Activated T-cell treated with anti-CD3 and anti-CD28 coated beads, Interleukin-2, amount 50 U/mL, for 24 hours (primary cell): ENCODE measurements at regions not wholly inside any gene's neighbourhood (a gene's known extent, or its start where the extent isn't known, plus 50 kb on each side); places are given as distances from the start of the nearest gene placed in this dataset.

Source experiments
- DNase-seq: peaks from one replicate; pipeline ENCODE4 v3.0.0-alpha.2; 2020
- H3K27ac Mint-ChIP-seq: 2 replicates; pipeline ENCODE4 v1.8.0; 2020; ENCODE audit warnings: mild to moderate bottlenecking, mixed read lengths
- H3K27me3 Mint-ChIP-seq: 2 replicates; pipeline ENCODE4 v1.8.0; 2020; ENCODE audit warnings: mixed read lengths
- H3K36me3 Mint-ChIP-seq: 2 replicates; pipeline ENCODE4 v1.8.0; 2020; ENCODE audit warnings: low read depth, mixed read lengths
- H3K4me1 Mint-ChIP-seq: 2 replicates; pipeline ENCODE4 v1.8.0; 2020; ENCODE audit warnings: low read depth, mixed read lengths
- H3K4me3 Mint-ChIP-seq: 2 replicates; pipeline ENCODE4 v1.8.0; 2020; ENCODE audit warnings: mild to moderate bottlenecking, moderate library complexity, mixed read lengths
- H3K9me3 Mint-ChIP-seq: 2 replicates; pipeline ENCODE4 v1.8.0; 2020; ENCODE audit warnings: mixed read lengths

GRCh38 chr16:74094962-74095361, 201.7 kb upstream of the PSMD7 start:
- H3K4me3 Mint-ChIP-seq, result no peak overlapping the region
- H3K36me3 Mint-ChIP-seq, result no peaks in the 10 kb centered on the region
- no peak overlapping the region for H3K27ac Mint-ChIP-seq
- no peaks in the 10 kb centered on the region for H3K9me3 Mint-ChIP-seq
- no peak for DNase-seq
- no peaks in the 10 kb centered on the region for H3K27me3 Mint-ChIP-seq
- no peaks in the 10 kb centered on the region for H3K4me1 Mint-ChIP-seq

DNA sequence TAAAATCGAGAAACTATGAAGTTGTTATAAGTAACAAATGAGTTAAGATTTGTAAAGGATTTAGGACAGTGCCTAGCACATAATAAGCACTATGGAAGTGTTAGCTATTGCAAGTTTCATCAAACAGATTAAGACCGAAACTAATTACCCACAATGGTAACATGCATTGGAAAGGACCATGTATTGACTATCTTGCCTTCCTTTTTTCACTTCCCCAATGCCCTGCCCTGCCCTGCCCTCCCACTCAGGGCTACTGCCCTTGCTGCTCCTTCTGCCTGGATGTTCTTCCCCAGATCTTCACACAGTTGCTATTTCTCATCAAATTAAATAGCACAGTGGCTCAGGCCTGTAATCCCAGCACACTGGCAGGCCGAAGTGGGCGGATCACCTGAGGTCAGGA, 202.1 kb upstream of the PSMD7 start:
- DNase-seq, result no peak
- Mint-ChIP-seq H3K9me3 (no peaks in the 10 kb centered on the region), H3K4me3 (no peak overlapping the region), H3K4me1 (no peaks in the 10 kb centered on the region), H3K27ac (no peak overlapping the region), H3K36me3 (no peaks in the 10 kb centered on the region), H3K27me3 (no peaks in the 10 kb centered on the region)

DNA sequence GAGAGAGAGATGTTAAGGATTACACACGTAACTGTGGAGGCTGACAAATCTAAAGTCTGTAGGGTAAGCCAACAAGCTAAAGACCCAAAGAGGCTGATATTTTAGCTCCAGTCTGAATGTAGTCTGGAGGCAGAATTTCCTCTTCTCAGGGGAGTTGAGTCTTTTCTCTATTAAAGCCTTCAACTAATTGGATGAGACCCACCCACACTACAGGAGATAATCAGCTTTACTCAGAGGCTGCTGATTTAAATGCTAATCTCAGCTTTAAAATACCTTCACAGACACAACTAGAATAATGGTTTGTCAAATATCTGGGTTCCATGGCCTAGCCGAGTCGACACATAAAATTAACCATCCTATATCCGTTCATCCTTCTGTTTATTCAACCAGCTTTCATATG, 204.3 kb upstream of the PSMD7 start:
- Mint-ChIP-seq H3K4me3 (no peak overlapping the region), H3K9me3 (no peaks in the 10 kb centered on the region), H3K27me3 (no peaks in the 10 kb centered on the region), H3K36me3 (no peaks in the 10 kb centered on the region), H3K4me1 (no peaks in the 10 kb centered on the region), H3K27ac (no peak overlapping the region)
- DNase-seq, result no peak

DNA sequence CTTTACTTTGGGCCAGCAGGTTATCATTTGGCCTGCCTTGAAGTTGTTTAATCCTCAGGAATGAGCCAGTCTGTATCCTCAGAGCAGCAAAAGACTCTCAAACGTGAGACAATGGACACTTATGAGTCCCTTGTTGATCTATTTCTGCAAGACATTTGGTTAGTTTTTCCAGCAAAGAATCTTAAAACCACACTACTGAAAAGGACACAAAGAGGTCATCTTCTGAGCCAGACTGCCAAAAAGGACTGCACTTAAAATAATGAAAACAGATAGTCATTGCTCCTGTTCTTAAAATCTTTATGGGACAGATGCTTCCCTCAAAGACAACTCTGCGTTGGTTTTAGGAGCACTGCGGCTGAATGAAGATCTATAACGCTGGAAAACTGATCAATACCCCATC, 205.7 kb upstream of the PSMD7 start:
- Mint-ChIP-seq H3K4me1 (no peaks in the 10 kb centered on the region), H3K27ac (no peak overlapping the region), H3K9me3 (no peaks in the 10 kb centered on the region), H3K4me3 (no peak overlapping the region), H3K27me3 (no peaks in the 10 kb centered on the region), H3K36me3 (no peaks in the 10 kb centered on the region)
- no peak for DNase-seq

DNA sequence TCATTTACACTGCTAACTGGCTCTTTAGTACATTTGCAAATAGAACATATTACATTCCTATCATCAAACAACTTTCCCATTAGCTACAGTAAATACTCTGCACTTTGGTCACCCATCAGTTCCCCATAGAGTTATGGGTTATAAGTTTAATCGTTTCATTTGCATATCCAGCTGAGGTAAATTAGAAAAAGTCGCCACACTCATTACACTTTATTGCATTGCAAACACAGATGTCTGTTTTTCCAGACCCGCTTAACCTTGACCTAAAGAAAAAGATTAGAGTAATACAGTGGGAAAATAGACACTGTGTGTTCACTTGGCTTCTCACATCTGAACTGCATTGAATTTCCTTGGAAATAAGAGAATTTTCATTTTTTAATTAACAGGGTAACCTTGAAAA, 213.1 kb upstream of the PSMD7 start:
- H3K27me3 Mint-ChIP-seq, result no peaks in the 10 kb centered on the region
- H3K36me3 Mint-ChIP-seq, result no peaks in the 10 kb centered on the region
- DNase-seq, result no peak
- H3K4me3 Mint-ChIP-seq, result no peak overlapping the region
- no peaks in the 10 kb centered on the region for H3K9me3 Mint-ChIP-seq
- H3K27ac Mint-ChIP-seq, result no peak overlapping the region
- peaks cover 5% of the 10 kb centered on the region for H3K4me1 Mint-ChIP-seq

GRCh38 chr16:74080311-74080710, 216.3 kb upstream of the PSMD7 start:
- Mint-ChIP-seq H3K4me3 (no peak overlapping the region), H3K27me3 (no peaks in the 10 kb centered on the region), H3K9me3 (peaks cover 9% of the 10 kb centered on the region), H3K27ac (no peak overlapping the region), H3K36me3 (no peaks in the 10 kb centered on the region), H3K4me1 (peaks cover 5% of the 10 kb centered on the region)
- DNase-seq, result no peak

DNA sequence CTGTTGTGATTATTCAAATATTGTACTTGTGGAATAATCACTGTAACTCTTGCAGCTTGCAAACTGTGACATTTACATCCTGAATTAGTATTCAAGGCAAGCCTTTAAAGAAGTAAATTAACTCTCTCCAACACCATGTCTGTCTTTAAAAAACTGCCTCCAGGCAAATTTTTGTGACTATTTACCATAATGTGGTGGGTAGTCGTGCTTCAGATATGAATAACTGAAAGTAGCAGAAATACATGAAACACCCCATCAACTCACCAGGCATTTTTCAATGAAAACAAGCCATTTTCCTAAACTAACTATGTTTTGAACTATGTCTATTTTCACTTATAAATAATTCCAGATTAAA, 217.4 kb upstream of the PSMD7 start:
- Mint-ChIP-seq H3K36me3 (no peaks in the 10 kb centered on the region), H3K4me1 (peaks cover 5% of the 10 kb centered on the region), H3K4me3 (no peak overlapping the region), H3K9me3 (peaks cover 17% of the 10 kb centered on the region), H3K27ac (no peak overlapping the region), H3K27me3 (no peaks in the 10 kb centered on the region)
- DNase-seq, result no peak

DNA sequence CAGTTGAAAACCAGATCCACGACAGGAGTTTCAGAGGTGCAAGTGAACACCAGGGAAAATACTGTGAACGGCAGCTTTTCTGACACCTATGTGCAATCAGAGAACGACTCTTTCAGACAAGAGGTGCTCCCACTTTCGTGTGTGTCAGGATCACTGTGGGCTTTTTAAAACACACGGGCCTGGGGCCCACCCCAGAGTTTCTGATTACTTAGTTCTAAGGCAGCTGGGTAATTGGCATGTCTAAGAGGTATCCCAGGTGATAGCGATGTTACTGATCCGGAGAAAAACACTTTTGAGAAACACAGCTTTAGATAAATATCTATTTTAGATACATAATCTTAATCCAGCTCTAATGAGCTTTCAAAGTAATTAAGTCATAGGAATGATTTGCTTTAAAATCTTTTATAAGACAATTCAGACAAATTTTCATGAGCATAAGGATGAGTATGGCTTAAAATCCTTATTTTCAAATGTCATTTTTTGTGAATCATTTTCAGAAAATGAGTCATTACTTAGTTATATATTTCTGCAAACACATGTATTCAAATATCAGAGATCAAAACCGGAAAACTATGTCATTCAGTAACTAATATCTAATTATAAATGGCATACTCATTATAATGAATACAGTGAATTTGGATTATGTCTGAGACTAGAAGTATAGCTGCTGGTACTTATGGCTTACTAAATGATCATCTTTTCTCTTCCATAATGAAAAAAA, 217.9 kb upstream of the PSMD7 start:
- Mint-ChIP-seq H3K4me1 (peaks cover 5% of the 10 kb centered on the region), H3K9me3 (peaks cover 17% of the 10 kb centered on the region), H3K36me3 (no peaks in the 10 kb centered on the region), H3K27me3 (no peaks in the 10 kb centered on the region), H3K4me3 (no peak overlapping the region), H3K27ac (no peak overlapping the region)
- no peak for DNase-seq

DNA sequence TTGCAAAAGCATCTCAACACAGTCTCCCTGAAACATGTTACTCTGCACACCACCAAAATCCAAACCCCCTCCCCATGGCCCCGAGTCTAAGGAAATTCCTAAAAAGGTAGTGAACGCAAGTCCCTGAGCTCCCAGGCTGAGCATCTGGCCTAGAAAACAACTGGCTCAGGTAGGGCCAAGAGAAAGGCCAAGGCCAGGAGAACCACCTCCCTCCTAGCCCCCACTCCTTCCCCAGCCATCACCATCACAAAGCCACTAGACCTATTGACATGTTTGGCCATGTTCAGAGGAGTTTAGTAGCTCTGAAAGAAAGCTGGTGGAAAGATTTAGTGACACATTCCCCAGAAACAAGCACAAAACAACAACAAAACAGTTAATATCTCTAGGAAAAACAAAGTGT, 220.0 kb upstream of the PSMD7 start:
- H3K4me1 Mint-ChIP-seq, result peaks cover 5% of the 10 kb centered on the region
- no peaks in the 10 kb centered on the region for H3K36me3 Mint-ChIP-seq
- no peak for DNase-seq
- H3K9me3 Mint-ChIP-seq, result peaks cover 17% of the 10 kb centered on the region
- no peak overlapping the region for H3K4me3 Mint-ChIP-seq
- H3K27ac Mint-ChIP-seq, result no peak overlapping the region
- H3K27me3 Mint-ChIP-seq, result no peaks in the 10 kb centered on the region

GRCh38 chr16:74075393-74075792, 221.2 kb upstream of the PSMD7 start:
- Mint-ChIP-seq H3K9me3 (peaks cover 17% of the 10 kb centered on the region), H3K36me3 (no peaks in the 10 kb centered on the region), H3K27ac (no peak overlapping the region), H3K4me1 (peaks cover 5% of the 10 kb centered on the region), H3K4me3 (no peak overlapping the region), H3K27me3 (no peaks in the 10 kb centered on the region)
- no peak for DNase-seq

GRCh38 chr16:74073456-74073855, 223.2 kb upstream of the PSMD7 start:
- Mint-ChIP-seq H3K4me1 (no peaks in the 10 kb centered on the region), H3K27ac (no peak overlapping the region), H3K9me3 (peaks cover 17% of the 10 kb centered on the region), H3K36me3 (no peaks in the 10 kb centered on the region), H3K27me3 (no peaks in the 10 kb centered on the region), H3K4me3 (no peak overlapping the region)
- DNase-seq, result no peak

DNA sequence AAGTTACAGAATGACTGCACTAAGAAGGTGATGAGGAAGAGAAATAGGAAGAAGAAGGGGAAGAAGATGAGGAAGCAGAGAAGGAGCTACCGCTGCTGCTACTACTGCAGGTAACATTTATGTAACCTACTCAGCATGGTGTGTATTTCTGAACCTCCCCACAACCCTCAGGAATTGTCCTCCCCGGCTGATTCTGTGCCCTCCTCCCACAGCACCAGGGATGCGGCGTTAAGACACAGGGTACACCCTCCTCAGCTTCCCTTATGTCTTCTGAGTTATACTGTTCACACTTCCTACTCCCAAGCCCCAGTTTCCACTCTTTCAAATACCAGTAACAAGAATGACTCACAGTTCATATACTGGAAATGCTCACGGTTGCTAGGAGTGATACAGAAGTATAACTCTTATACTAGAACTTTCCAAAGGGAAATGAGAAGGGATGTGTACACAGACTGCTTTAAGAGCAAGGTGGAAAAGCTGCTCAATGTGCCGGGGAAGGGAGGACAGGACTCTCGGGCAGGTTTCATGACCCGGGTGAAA, 224.5 kb upstream of the PSMD7 start:
- no peaks in the 10 kb centered on the region for H3K36me3 Mint-ChIP-seq

DNA sequence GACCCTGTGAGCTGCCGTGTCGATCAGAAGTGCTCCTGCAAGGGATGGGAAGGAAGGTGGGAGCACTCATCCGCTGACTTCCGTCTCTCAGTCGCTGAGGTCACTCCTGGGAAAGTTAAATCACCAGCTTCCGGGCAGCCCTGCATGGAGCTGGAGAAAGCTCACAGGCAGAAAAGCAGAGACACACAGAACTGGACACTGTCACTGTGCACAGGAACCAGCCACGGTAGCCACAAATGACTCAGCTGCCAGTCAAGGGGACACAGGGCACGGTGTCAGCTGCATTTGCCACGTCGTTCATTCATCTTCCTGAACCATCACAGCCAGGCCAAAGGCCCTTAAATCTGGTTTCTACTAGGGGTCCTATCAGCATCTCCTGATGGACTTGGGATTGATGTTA, 226.4 kb upstream of the PSMD7 start:
- H3K27me3 Mint-ChIP-seq, result peaks cover 3% of the 10 kb centered on the region
- H3K36me3 Mint-ChIP-seq, result no peaks in the 10 kb centered on the region
- DNase-seq, result no peak
- H3K27ac Mint-ChIP-seq, result no peak overlapping the region
- peaks cover 7% of the 10 kb centered on the region for H3K9me3 Mint-ChIP-seq
- H3K4me3 Mint-ChIP-seq, result no peak overlapping the region
- H3K4me1 Mint-ChIP-seq, result no peaks in the 10 kb centered on the region

More for the DNA sequence above, 224.5 kb upstream of the PSMD7 start:
- no peak for DNase-seq
- Mint-ChIP-seq H3K4me3 (no peak overlapping the region), H3K27me3 (no peaks in the 10 kb centered on the region), H3K4me1 (no peaks in the 10 kb centered on the region), H3K9me3 (peaks cover 17% of the 10 kb centered on the region), H3K27ac (no peak overlapping the region)

GRCh38 chr16:74064120-74064735, 232.4 kb upstream of the PSMD7 start:
- no peaks in the 10 kb centered on the region for H3K36me3 Mint-ChIP-seq
- H3K27me3 Mint-ChIP-seq, result peaks cover 3% of the 10 kb centered on the region
- H3K4me1 Mint-ChIP-seq, result no peaks in the 10 kb centered on the region
- DNase-seq, result no peak
- H3K9me3 Mint-ChIP-seq, result no peaks in the 10 kb centered on the region
- no peak overlapping the region for H3K4me3 Mint-ChIP-seq
- H3K27ac Mint-ChIP-seq, result no peak overlapping the region

GRCh38 chr16:74053826-74054225, 242.8 kb upstream of the PSMD7 start:
- Mint-ChIP-seq H3K9me3 (peaks cover 4% of the 10 kb centered on the region), H3K4me1 (no peaks in the 10 kb centered on the region), H3K36me3 (no peaks in the 10 kb centered on the region), H3K27me3 (no peaks in the 10 kb centered on the region), H3K27ac (no peak overlapping the region), H3K4me3 (no peak overlapping the region)
- DNase-seq, result no peak
